Kidney epithelial cell (primary cell): ENCODE measurements at regions not wholly inside any gene's neighbourhood (a gene's known extent, or its start where the extent isn't known, plus 50 kb on each side); places are given as distances from the start of the nearest gene placed in this dataset.

Experiments
- DNase-seq: peaks from one replicate; pipeline ENCODE4 v3.0.0-alpha.2; 2010; ENCODE audit warnings: low read depth
- H3K27me3 ChIP-seq: 2 replicates; pipeline ENCODE4 v1.6.0; 2011; ENCODE audit warnings: low read length; ENCODE audit not compliant: control insufficient read depth, insufficient read depth
- H3K36me3 ChIP-seq: 2 replicates; pipeline ENCODE4 v1.5.1; 2011; ENCODE audit warnings: low read length; ENCODE audit not compliant: control insufficient read depth, insufficient read depth
- H3K4me3 ChIP-seq: 2 replicates; pipeline ENCODE4 v1.5.1; 2011; ENCODE audit warnings: low read depth, mild to moderate bottlenecking, control low read depth, low read length
- TF ChIP-seq, protein P1 (sequence below): IDR thresholded peaks from 2 replicates; pipeline ENCODE4 v1.5.1; 2011; ENCODE audit warnings: mild to moderate bottlenecking, moderate library complexity, low read length, control low read depth, inconsistent platforms; ENCODE audit not compliant: insufficient read depth, poor library complexity, severe bottlenecking

DNA sequence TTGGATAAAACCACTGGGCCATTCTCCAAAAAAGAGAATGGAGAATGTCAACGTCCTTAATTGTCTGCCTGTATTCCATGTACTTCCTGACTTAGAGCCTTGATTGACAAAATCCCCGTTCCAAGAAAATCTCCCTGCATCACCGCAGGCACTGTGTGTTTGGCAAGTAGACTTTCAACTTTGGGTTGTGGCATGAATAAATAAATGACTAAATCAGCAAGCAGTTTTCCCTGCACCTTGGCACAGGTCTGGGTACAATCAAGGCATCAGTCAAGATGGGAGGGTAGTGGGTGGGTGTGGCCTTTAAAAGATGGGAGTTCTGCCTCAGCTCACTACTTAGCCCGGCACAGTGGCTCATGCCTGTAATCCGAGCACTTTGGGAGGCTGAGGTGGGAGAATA lies 248.5 kb upstream of the RPL38 start:
- no peak overlapping the region for H3K4me3 ChIP-seq

DNA sequence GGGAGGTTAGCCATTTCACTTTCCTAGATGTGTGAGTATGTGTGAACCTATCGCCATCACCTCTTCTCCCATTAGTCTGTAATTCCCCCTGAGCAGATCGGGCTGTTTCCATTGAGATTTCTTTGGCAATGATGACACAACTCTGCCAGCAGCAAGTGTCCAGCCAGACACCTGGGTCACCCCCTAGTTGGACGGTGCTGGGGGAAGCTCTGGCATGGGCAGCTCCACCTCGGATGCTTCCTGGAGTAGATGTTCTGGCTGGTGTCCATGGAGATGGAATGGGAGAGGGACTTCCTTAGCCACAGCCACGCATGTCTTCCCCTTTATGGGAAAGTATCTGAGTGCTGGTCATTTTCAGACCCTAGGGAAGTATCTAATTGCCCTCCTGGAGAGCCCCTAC lies 247.9 kb upstream of the RPL38 start:
- Histone ChIP-seq H3K36me3 (no peaks in the 10 kb centered on the region), H3K4me3 (no peak overlapping the region), H3K27me3 (peaks cover 19% of the 10 kb centered on the region)
- no peak for DNase-seq
- TF ChIP-seq, protein P1, sequence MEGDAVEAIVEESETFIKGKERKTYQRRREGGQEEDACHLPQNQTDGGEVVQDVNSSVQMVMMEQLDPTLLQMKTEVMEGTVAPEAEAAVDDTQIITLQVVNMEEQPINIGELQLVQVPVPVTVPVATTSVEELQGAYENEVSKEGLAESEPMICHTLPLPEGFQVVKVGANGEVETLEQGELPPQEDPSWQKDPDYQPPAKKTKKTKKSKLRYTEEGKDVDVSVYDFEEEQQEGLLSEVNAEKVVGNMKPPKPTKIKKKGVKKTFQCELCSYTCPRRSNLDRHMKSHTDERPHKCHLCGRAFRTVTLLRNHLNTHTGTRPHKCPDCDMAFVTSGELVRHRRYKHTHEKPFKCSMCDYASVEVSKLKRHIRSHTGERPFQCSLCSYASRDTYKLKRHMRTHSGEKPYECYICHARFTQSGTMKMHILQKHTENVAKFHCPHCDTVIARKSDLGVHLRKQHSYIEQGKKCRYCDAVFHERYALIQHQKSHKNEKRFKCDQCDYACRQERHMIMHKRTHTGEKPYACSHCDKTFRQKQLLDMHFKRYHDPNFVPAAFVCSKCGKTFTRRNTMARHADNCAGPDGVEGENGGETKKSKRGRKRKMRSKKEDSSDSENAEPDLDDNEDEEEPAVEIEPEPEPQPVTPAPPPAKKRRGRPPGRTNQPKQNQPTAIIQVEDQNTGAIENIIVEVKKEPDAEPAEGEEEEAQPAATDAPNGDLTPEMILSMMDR: no peak

More for the DNA sequence above, 248.5 kb upstream of the RPL38 start:
- DNase-seq: no peak
- Histone ChIP-seq H3K27me3 (peaks cover 19% of the 10 kb centered on the region), H3K36me3 (no peaks in the 10 kb centered on the region)
- TF ChIP-seq, protein P1: no peak

DNA sequence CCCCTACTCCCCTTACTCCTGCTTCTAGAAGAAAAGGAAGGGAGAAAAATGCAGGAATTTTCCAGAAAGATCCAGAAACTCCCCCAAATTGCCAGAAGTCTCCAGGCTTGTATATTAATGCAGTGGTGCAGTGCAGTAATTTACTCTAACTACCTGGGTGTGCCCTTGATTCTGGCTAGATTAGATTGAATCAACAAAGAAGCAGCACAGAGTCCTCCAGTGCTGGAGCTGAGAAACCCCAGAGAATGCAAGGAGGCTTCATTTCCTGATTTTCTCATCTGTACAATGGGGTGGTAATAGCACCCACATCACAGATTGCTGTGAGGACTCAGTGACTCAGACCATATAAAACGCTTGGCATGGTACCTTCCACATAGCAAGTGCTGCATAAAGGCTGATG lies 247.3 kb upstream of the RPL38 start:
- Histone ChIP-seq H3K4me3 (no peak overlapping the region), H3K36me3 (no peaks in the 10 kb centered on the region), H3K27me3 (peaks cover 16% of the 10 kb centered on the region)
- no peak for DNase-seq
- TF ChIP-seq, protein P1: no peak

DNA sequence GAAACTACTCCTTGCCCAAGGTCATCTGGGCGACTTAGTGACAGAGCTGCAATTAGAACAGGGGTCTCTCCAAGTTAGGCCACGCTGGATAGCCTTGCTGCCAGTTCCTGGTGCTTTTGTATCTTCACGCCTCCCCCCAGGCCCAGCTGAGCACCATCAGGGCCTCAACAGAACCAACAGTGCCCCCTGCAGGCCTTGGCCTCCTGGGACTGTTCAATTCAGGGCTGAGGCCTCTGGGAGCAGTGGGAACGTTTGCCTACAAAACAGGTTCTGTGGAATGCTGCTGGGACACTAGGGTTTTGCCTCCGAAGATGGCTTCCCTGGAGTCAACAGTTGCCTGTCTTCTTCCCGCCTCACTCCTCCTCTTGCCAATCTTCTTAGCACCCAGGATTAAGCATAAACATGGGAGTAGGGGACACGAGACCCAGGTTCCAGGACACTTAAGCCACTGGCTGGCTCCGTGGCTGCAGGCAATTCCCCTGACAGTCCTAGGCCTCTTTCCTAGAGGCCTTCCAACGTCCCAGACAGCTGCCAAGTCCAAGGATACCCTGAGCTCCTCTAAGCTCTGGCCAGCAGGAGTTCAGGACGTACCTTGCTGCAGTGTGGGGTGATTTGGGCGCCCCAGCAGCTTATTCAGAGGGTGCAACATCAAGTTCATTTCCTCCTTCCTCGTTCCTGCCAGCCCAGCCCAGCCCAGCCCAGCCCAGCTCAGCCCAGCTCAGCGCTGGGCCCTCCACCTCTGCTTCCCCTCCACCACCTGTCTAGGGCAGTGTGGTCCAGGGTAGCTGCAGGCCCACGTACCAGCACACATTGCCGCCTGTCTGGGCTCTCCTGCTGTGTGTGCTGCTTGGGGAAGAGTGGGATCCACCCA lies 246.6 kb upstream of the RPL38 start:
- Histone ChIP-seq H3K4me3 (no peak overlapping the region), H3K27me3 (peaks cover 14% of the 10 kb centered on the region), H3K36me3 (no peaks in the 10 kb centered on the region)
- TF ChIP-seq, protein P1: peak; percentile 28
- DNase-seq: no peak

- TF ChIP-seq, protein P1: no peak
- H3K4me3 ChIP-seq: no peak overlapping the region
- peaks cover 8% of the 10 kb centered on the region for H3K27me3 ChIP-seq
- DNase-seq: no peak
- no peaks in the 10 kb centered on the region for H3K36me3 ChIP-seq
These were observed 245.9 kb upstream of the RPL38 start for GRCh38 chr17:73957564-73957963.

GRCh38 chr17:73958453-73958852 lies 245.0 kb upstream of the RPL38 start:
- TF ChIP-seq, protein P1: no peak
- Histone ChIP-seq H3K36me3 (no peaks in the 10 kb centered on the region), H3K4me3 (no peak overlapping the region), H3K27me3 (no peaks in the 10 kb centered on the region)
- no peak for DNase-seq
